ENCODE measurements at regions not wholly inside any gene's neighbourhood (a gene's known extent, or its start where the extent isn't known, plus 50 kb on each side); places are given as distances from the start of the nearest gene placed in this dataset.

DNA sequence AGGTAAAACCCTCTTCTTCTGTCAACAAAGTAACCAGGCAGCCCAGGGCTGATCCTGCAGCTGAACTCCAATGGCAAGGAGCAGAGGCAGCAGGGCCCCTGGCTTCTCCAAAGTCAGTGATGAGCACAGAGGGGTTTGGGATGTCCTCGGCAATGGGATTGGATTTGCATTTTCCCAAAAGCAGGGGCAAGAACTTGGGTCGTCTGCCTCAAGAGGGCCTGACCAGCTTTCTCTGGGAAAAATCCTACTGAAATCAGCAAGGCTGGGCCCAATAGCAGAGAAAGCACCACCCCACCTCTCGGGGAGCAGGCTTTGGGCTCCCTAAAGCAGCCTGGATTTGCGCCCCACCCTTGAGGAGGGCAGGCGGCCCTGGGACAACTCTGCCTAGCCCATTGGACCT lies 210.0 kb upstream of the IGF1R start:
- no peaks in the 10 kb centered on the region for H3K27me3 ChIP-seq (ENCODE audit: control insufficient read depth, insufficient read depth, low read length)
- no peaks in the 10 kb centered on the region for H3K4me1 ChIP-seq (ENCODE audit: control insufficient read depth, insufficient read depth, low read length)
- H3K36me3 ChIP-seq (ENCODE audit: control insufficient read depth, insufficient read depth, low read length), result no peaks in the 10 kb centered on the region
- no peaks in the 10 kb centered on the region for H3K9me3 ChIP-seq (ENCODE audit: control insufficient read depth, insufficient read depth, low read length)
- no peak overlapping the region for H3K27ac ChIP-seq (ENCODE audit: low read length)
- no peak overlapping the region for H3K4me3 ChIP-seq (ENCODE audit: low read length)
- DNase-seq (ENCODE audit: low read depth, low spot score), result no peak
- no CpG with 5 or more reads among the region's 5 CpGs for WGBS (ENCODE audit: insufficient coverage, insufficient read length)

DNA sequence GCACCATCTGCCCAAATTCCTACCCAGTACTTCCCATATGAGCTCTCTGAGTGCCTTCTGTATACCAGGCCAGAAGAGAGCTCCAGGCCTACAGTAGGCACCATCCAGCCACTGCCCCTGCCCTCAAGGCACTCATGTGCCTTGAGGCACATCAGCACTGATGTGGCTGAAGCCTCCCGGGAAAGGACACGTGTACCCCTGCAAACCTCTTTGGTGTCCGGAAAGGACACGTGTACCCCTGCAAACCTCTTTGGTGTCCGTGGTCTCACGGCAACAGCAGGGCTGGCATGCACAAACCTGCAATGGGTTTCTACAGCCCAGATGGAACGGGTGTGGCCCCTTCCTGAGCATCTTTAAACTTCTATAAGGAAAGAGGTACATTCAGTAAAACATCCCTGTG lies 209.4 kb upstream of the IGF1R start:
- H3K9me3 ChIP-seq (ENCODE audit: control insufficient read depth, insufficient read depth, low read length), result no peaks in the 10 kb centered on the region
- no peak overlapping the region for H3K27ac ChIP-seq (ENCODE audit: low read length)
- DNase-seq (ENCODE audit: low read depth, low spot score), result no peak
- WGBS (ENCODE audit: insufficient coverage, insufficient read length), result no CpG with 5 or more reads among the region's 7 CpGs
- H3K36me3 ChIP-seq (ENCODE audit: control insufficient read depth, insufficient read depth, low read length), result no peaks in the 10 kb centered on the region
- 0 out of 2 replicates have a peak, but pooled peaks cover 1% of the 10 kb centered on the region for H3K27me3 ChIP-seq (ENCODE audit: control insufficient read depth, insufficient read depth, low read length)
- no peak overlapping the region for H3K4me3 ChIP-seq (ENCODE audit: low read length)
- no peaks in the 10 kb centered on the region for H3K4me1 ChIP-seq (ENCODE audit: control insufficient read depth, insufficient read depth, low read length)

DNA sequence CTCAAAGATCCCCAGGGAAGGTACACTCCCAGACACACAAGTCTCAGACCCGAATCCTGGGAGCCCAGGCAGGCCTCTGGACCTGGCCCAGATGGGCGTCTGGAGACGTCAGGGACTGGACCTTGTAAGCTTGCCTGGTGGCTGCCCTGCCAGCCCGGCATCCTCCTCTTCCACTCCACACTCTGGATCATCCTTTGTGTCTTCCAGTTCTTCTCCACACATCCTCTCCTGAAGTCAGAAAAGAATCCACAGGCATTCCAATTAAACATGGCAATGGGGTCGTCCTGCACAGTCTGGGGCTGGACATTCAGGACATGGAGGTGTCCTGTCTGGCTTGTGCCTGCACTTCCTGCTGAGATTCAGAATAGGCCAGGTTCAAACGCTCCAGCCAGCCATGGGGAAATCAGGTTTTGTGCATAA lies 208.8 kb upstream of the IGF1R start:
- no CpG with 5 or more reads among the region's 6 CpGs for WGBS (ENCODE audit: insufficient coverage, insufficient read length)
- H3K4me3 ChIP-seq (ENCODE audit: low read length), result no peak overlapping the region
- H3K36me3 ChIP-seq (ENCODE audit: control insufficient read depth, insufficient read depth, low read length), result no peaks in the 10 kb centered on the region
- H3K27ac ChIP-seq (ENCODE audit: low read length), result no peak overlapping the region
- 0 out of 2 replicates have a peak, but pooled peaks cover 1% of the 10 kb centered on the region for H3K27me3 ChIP-seq (ENCODE audit: control insufficient read depth, insufficient read depth, low read length)
- no peak for DNase-seq (ENCODE audit: low read depth, low spot score)
- no peaks in the 10 kb centered on the region for H3K9me3 ChIP-seq (ENCODE audit: control insufficient read depth, insufficient read depth, low read length)
- H3K4me1 ChIP-seq (ENCODE audit: control insufficient read depth, insufficient read depth, low read length), result no peaks in the 10 kb centered on the region

DNA sequence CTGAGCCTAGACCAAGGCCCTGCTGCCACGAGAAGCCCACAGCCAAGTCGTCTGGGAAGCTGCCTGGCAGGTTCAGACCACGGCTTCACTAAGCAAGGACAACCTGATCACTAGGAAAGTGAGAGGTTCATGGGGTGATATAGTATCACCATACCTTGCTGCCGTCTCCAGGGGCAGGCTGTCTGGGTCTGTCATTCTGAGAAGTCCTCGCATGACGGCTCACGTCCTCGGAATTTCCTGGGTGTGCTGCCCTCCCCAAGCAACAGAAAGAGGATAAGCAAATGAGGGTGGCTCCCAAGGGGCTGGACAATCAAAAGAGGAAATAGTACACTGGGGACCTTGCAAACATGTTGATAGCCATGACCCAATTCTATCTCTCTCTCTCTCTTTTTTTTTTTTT lies 207.4 kb upstream of the IGF1R start:
- H3K27ac ChIP-seq (ENCODE audit: low read length), result no peak overlapping the region
- H3K27me3 ChIP-seq (ENCODE audit: control insufficient read depth, insufficient read depth, low read length), result 0 out of 2 replicates have a peak, but pooled peaks cover 1% of the 10 kb centered on the region
- no peak overlapping the region for H3K4me3 ChIP-seq (ENCODE audit: low read length)
- H3K4me1 ChIP-seq (ENCODE audit: control insufficient read depth, insufficient read depth, low read length), result no peaks in the 10 kb centered on the region
- no peaks in the 10 kb centered on the region for H3K9me3 ChIP-seq (ENCODE audit: control insufficient read depth, insufficient read depth, low read length)
- WGBS (ENCODE audit: insufficient coverage, insufficient read length), result no CpG with 5 or more reads among the region's 8 CpGs
- DNase-seq (ENCODE audit: low read depth, low spot score), result no peak
- H3K36me3 ChIP-seq (ENCODE audit: control insufficient read depth, insufficient read depth, low read length), result no peaks in the 10 kb centered on the region

DNA sequence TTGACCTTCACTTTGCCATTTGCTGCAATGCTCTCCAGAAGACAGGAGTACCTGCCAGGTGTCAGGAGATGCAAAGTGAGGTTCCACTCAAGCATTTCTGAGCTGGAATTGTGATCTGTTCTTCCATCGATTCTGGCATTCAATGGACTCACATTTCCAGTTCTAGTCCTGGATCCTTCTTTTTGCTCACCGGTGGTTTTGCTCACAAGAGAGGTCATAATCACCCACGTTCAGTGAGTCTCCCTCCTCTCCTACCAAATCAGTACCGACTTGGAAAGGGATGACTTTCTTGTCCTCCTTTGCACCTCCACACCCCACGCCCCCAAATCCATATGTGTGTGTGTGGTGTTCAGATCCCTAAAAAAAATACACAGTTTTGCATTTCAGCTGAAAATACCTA lies 206.7 kb upstream of the IGF1R start:
- DNase-seq (ENCODE audit: low read depth, low spot score), result no peak
- WGBS (ENCODE audit: insufficient coverage, insufficient read length), result no CpG with 5 or more reads among the region's 5 CpGs

DNA sequence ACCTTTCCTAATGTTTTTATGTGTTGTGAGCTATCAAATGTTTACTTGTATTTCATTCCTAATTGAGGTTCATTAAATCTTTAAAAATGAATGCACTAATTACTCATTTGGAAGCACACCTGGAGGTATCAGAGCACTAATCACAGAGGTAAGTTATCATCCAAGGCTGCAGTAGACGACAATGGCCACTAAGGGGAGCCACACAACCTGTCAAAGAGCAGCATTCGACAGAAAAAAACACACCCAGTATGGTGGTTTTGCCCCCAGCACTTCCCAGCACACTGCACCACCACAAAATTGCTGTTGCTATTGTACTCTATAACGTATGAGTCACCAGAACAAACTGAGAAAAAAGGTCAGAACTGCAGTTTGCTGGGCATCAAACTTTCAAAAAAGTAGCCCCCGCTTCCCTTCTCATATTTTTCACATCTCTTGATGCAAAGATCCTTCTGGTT lies 205.9 kb upstream of the IGF1R start:
- WGBS (ENCODE audit: insufficient coverage, insufficient read length), result no CpG with 5 or more reads among the region's 4 CpGs
- Histone ChIP-seq H3K9me3 (ENCODE audit: control insufficient read depth, insufficient read depth, low read length) (no peaks in the 10 kb centered on the region), H3K4me3 (ENCODE audit: low read length) (no peak overlapping the region), H3K27ac (ENCODE audit: low read length) (no peak overlapping the region), H3K4me1 (ENCODE audit: control insufficient read depth, insufficient read depth, low read length) (no peaks in the 10 kb centered on the region), H3K27me3 (ENCODE audit: control insufficient read depth, insufficient read depth, low read length) (0 out of 2 replicates have a peak, but pooled peaks cover 1% of the 10 kb centered on the region), H3K36me3 (ENCODE audit: control insufficient read depth, insufficient read depth, low read length) (no peaks in the 10 kb centered on the region)
- DNase-seq (ENCODE audit: low read depth, low spot score), result peak; percentile 63

More for the DNA sequence above, 206.7 kb upstream of the IGF1R start:
- Histone ChIP-seq H3K27me3 (ENCODE audit: control insufficient read depth, insufficient read depth, low read length) (0 out of 2 replicates have a peak, but pooled peaks cover 1% of the 10 kb centered on the region), H3K9me3 (ENCODE audit: control insufficient read depth, insufficient read depth, low read length) (no peaks in the 10 kb centered on the region), H3K4me1 (ENCODE audit: control insufficient read depth, insufficient read depth, low read length) (no peaks in the 10 kb centered on the region), H3K27ac (ENCODE audit: low read length) (no peak overlapping the region), H3K4me3 (ENCODE audit: low read length) (no peak overlapping the region), H3K36me3 (ENCODE audit: control insufficient read depth, insufficient read depth, low read length) (no peaks in the 10 kb centered on the region)

DNA sequence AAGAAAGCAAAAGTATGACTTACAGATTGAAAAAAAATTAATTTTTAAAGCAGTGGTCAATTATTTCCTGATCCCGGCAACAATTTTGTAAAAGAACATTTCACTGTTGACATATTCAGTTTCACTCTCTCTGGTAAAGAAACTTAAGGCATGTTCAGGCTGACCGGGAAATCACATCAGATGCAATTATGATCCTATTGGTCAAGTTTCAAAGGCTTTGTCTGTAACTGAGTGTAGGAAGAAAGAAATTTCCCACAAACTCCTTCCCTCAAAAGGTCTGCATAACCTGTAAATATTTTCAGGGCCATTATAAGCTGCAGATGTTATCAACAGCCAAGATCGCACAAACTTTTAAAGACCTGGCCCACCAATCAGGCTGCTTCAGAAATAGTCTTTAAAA lies 205.4 kb upstream of the IGF1R start:
- Histone ChIP-seq H3K4me1 (ENCODE audit: control insufficient read depth, insufficient read depth, low read length) (no peaks in the 10 kb centered on the region), H3K36me3 (ENCODE audit: control insufficient read depth, insufficient read depth, low read length) (no peaks in the 10 kb centered on the region), H3K4me3 (ENCODE audit: low read length) (no peak overlapping the region), H3K27ac (ENCODE audit: low read length) (no peak overlapping the region), H3K27me3 (ENCODE audit: control insufficient read depth, insufficient read depth, low read length) (0 out of 2 replicates have a peak, but pooled peaks cover 1% of the 10 kb centered on the region), H3K9me3 (ENCODE audit: control insufficient read depth, insufficient read depth, low read length) (no peaks in the 10 kb centered on the region)
- WGBS (ENCODE audit: insufficient coverage, insufficient read length), result no CpG with 5 or more reads among the region's 3 CpGs
- DNase-seq (ENCODE audit: low read depth, low spot score), result no peak

DNA sequence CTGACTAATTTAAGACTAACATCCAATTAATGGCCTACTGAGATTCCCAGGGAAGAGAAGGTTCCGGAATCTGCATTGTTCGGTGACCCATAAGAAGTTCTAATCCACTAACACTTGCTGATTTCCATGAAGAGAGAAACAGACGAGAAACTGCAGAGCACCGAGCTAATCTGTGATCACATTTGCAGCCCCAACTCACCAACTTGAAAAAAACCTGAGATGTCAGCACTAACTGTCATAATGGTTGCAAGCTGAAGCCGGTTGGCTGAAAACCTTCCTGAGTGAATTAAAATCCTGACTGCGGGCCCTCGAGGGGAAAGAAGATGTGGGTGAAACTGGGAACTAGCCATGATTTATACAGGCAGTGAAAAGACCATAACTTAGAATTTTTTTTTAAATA lies 204.8 kb upstream of the IGF1R start:
- no peaks in the 10 kb centered on the region for H3K36me3 ChIP-seq (ENCODE audit: control insufficient read depth, insufficient read depth, low read length)
- WGBS (ENCODE audit: insufficient coverage, insufficient read length), result no CpG with 5 or more reads among the region's 7 CpGs
- no peaks in the 10 kb centered on the region for H3K4me1 ChIP-seq (ENCODE audit: control insufficient read depth, insufficient read depth, low read length)
- no peak overlapping the region for H3K27ac ChIP-seq (ENCODE audit: low read length)
- 0 out of 2 replicates have a peak, but pooled peaks cover 1% of the 10 kb centered on the region for H3K27me3 ChIP-seq (ENCODE audit: control insufficient read depth, insufficient read depth, low read length)
- H3K4me3 ChIP-seq (ENCODE audit: low read length), result no peak overlapping the region
- H3K9me3 ChIP-seq (ENCODE audit: control insufficient read depth, insufficient read depth, low read length), result no peaks in the 10 kb centered on the region
- DNase-seq (ENCODE audit: low read depth, low spot score), result no peak

DNA sequence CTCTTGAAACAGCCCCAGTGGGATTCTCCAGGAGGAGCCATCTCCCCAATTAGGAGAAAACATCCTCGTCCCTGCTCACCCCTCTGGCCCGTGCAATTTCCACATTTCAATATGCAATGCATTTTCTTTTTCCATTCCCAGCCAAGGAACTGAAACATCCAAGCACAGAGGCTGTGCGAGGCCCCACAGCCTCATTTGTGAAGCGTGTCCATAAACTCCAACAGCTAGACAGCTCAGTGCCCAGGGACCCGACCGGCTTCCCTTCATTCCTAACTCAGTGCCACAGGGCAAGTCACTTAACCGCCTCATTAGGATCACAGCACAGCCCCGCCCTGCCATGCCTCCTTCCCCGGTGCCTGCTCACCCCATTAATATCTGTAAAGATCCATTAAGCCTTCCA lies 204.2 kb upstream of the IGF1R start:
- DNase-seq (ENCODE audit: low read depth, low spot score), result no peak
- H3K9me3 ChIP-seq (ENCODE audit: control insufficient read depth, insufficient read depth, low read length), result no peaks in the 10 kb centered on the region
- H3K4me1 ChIP-seq (ENCODE audit: control insufficient read depth, insufficient read depth, low read length), result no peaks in the 10 kb centered on the region
- 0 out of 2 replicates have a peak, but pooled peaks cover 1% of the 10 kb centered on the region for H3K27me3 ChIP-seq (ENCODE audit: control insufficient read depth, insufficient read depth, low read length)
- no peak overlapping the region for H3K27ac ChIP-seq (ENCODE audit: low read length)
- WGBS (ENCODE audit: insufficient coverage, insufficient read length), result no CpG with 5 or more reads among the region's 9 CpGs
- H3K36me3 ChIP-seq (ENCODE audit: control insufficient read depth, insufficient read depth, low read length), result no peaks in the 10 kb centered on the region
- H3K4me3 ChIP-seq (ENCODE audit: low read length), result no peak overlapping the region

DNA sequence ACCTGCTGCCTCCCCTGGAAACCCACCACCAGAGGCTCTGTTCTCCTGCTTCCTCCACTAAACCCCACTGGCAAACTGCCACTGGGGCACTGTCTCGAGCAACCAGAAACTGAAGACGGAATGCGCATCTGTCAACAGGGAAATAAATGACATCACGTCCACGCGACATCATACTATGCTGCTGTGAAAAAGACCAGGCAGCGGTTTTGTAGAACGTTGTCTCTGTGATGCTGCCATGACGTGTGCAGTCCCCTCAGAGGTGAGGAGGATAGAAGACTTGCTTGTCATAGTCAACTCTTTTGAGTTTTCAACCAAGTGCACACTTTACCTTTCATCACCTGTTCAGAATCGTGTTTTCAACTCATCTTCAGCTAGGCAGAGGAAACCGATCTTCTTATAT lies 203.0 kb upstream of the IGF1R start:
- H3K27ac ChIP-seq (ENCODE audit: low read length), result no peak overlapping the region
- no CpG with 5 or more reads among the region's 11 CpGs for WGBS (ENCODE audit: insufficient coverage, insufficient read length)

DNA sequence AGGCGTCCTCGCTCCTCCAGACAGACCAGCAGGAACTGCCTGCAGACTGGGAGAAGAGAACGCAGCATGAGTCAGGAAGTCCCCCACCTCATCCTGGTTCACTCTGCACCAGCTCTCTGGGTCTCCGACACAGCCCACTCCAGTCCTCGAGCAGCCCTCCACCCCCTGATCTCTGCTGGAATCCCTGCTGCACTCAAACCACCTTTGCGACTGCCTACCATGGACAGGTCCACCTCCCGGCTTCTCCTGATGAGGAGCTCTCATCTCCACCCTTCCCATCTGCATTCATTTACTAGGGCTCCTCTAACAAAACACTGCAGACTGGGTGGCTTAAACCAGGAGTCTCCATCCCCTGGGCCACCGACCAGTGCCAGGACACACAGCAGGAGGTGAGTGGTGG lies 202.3 kb upstream of the IGF1R start:
- WGBS (ENCODE audit: insufficient coverage, insufficient read length), result no CpG with 5 or more reads among the region's 8 CpGs
- no peak overlapping the region for H3K27ac ChIP-seq (ENCODE audit: low read length)
- H3K36me3 ChIP-seq (ENCODE audit: control insufficient read depth, insufficient read depth, low read length), result no peaks in the 10 kb centered on the region
- no peak for DNase-seq (ENCODE audit: low read depth, low spot score)
- 0 out of 2 replicates have a peak, but pooled peaks cover 1% of the 10 kb centered on the region for H3K27me3 ChIP-seq (ENCODE audit: control insufficient read depth, insufficient read depth, low read length)
- H3K4me3 ChIP-seq (ENCODE audit: low read length), result no peak overlapping the region
- H3K9me3 ChIP-seq (ENCODE audit: control insufficient read depth, insufficient read depth, low read length), result no peaks in the 10 kb centered on the region
- no peaks in the 10 kb centered on the region for H3K4me1 ChIP-seq (ENCODE audit: control insufficient read depth, insufficient read depth, low read length)

More for the DNA sequence above, 203.0 kb upstream of the IGF1R start:
- no peaks in the 10 kb centered on the region for H3K36me3 ChIP-seq (ENCODE audit: control insufficient read depth, insufficient read depth, low read length)
- 0 out of 2 replicates have a peak, but pooled peaks cover 1% of the 10 kb centered on the region for H3K27me3 ChIP-seq (ENCODE audit: control insufficient read depth, insufficient read depth, low read length)
- H3K4me3 ChIP-seq (ENCODE audit: low read length), result no peak overlapping the region
- no peak for DNase-seq (ENCODE audit: low read depth, low spot score)
- no peaks in the 10 kb centered on the region for H3K9me3 ChIP-seq (ENCODE audit: control insufficient read depth, insufficient read depth, low read length)
- H3K4me1 ChIP-seq (ENCODE audit: control insufficient read depth, insufficient read depth, low read length), result no peaks in the 10 kb centered on the region
